ENCODE measurements at regions not wholly inside any gene's neighbourhood (a gene's known extent, or its start where the extent isn't known, plus 50 kb on each side); places are given as distances from the start of the nearest gene placed in this dataset.

DNA sequence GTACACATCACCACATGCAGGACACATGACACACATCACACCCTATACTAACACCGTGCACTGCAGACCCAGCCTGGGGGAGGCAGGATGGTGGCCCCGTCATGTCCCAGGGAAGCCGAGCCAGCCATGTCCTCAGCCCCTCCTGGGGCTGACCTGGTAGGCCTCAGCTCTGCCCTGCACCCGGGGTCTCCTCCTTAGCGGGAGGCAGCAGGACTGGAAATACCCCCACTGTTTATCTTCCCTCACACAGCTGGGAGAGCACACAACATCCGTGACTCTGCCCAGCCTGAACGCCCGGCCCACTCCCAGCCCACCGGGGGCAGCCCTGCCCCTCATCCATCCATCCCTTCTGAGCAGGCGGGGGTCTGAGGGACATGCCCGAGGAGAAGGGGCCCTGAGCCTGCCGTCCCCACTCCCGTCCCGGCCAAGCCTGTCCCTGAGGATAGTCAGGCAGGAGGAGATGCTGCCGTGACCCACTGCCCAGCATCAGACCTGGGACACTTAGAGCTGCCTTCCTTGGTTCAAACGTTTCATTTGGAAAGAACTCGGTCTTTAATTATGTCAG is 945.0 kb downstream of the BRD1 start:
- no peak for DNase-seq

DNA sequence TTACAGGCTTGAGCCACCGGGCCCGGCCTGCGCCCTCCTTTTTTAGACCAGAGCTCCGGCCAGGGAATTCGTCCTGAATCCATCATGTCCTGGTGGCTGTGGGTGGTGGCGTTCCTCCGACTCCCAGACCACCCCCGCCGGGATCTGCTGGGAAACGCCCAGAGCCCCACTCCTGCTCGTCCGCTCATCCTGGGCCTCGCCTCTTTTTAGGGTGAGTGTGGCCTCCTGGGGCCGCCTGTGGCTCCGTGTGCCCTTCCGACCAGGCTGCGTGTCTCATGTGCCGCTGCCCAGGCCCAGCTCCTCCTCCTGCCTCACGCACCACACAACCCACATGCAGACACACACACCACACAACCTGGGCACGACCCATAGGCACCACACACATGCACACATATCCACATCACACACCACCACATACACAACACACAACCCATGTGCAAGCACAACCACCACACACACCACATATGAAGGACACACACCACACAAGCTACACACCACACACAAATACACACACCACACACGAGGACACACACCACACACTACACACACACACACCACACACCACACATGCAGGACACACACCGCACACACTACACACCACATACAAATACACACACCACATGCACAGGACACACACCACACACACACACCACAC is 946.2 kb downstream of the BRD1 start:
- DNase-seq, result no peak

DNA sequence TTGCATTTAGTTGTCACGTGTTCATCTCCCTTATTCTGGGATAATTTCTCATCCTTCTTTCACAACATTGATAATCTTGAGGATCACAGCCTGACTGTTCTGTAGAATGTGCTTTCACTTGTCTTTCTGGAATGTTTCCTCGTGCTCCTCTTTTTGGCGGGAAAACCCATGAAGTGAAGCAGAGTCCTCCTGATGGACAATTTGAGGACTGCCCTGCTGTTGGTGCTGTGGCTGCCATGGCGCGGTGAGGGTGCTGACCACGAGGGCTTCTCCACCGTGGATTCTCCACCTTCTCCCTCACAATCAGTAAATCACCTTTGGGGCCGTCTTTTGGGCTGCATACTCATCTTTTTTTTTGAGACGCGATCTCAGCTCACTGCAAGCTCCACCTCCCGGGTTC is 946.9 kb downstream of the BRD1 start:
- no peak for DNase-seq

DNA sequence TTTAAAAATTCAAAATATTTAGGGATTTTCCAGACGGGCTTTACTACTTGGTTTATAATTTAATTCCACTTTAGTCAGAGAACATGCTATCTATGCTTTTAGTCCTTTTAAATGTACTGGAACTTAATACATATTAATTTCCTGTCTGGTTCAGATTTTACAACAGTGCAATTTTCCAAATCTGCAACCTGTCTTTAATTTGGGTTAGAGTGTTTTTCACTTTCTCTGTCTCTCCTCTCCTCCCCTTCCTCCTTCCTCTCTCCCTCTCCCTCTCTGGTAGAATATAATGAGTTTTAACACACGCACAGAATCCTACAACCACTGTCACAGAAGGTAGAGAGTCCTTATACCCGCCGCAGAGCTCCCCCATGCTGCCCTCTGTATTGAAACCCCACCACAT is 950.7 kb downstream of the BRD1 start:
- DNase-seq, result no peak

DNA sequence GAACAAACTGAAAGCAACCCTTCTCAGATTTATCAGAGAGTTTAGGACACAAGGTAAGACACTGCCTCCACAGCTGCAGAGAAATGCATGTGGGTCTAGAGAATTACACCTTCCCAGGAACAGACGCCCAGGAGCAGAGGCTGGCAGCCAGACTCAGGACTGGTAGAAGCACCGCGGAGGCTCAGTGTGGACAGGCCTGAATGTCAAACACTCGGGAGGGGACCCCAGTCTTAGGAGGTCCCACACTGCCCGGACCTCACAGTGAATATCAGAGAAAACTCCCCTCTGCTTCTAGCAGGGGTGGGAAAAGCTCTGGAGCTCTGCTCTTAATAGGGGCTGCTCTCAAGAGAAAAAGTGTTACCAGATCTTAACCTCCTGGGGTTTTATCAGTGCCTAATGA is 952.7 kb downstream of the BRD1 start:
- no peak for DNase-seq

DNA sequence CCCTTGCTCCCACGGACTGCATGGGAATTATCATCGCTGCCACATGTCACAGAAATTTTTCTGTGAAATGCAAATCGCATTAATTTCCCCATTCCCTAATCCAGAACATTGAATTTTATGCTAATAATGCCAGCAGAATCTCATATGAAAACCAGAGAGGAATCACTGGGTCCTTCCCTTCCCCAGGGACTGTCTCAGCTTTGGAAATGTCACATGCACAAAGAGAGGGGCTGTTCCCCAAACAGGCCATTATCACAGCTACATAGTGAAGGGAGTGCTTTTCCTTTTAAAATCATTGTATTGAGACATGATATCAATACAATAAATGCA is 954.5 kb downstream of the BRD1 start:
- no peak for DNase-seq

DNA sequence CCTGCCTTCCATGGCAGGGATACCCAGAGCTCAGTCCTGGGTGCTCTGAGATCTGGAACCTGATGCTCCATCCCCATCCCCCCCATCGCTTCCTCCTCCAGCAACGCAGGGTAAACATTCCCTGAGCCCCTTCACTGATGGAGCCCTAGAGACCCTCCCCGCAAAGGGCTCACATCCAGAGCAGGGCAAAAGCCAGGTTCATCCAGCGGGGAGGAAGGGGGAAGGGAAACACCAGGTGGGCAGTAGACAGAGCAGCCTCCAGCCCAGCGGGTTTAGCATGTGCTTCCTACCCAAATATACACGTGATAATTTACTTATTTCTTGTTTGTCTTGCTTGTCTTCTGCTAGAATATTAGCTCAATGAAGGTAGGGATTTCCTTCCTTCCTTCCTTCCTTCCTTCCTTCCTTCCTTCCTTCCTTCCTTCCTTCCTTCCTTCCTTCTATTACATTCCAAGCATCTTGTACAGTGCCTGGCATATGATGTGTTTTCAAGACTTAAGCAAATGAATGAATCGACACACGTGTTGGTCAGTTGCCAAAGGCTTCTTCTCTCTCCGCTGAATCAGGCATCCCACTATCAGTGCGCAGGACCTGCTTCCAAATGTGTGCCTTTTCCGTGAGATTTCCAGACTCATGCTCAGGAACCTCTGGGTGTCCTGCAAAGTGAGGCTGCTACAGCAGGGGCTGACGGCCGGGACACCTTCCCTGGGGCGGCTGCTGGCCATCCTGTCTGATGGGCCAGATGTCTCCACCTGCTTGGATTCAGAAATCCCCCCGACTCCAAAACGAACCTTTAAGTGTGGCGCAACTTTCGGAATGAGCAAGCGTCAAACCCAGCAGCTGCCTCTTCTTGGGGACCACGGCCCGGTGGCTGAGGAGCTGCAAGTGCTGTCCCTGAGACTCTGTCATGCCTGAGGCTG is 955.1 kb downstream of the BRD1 start:
- no peak for DNase-seq

DNA sequence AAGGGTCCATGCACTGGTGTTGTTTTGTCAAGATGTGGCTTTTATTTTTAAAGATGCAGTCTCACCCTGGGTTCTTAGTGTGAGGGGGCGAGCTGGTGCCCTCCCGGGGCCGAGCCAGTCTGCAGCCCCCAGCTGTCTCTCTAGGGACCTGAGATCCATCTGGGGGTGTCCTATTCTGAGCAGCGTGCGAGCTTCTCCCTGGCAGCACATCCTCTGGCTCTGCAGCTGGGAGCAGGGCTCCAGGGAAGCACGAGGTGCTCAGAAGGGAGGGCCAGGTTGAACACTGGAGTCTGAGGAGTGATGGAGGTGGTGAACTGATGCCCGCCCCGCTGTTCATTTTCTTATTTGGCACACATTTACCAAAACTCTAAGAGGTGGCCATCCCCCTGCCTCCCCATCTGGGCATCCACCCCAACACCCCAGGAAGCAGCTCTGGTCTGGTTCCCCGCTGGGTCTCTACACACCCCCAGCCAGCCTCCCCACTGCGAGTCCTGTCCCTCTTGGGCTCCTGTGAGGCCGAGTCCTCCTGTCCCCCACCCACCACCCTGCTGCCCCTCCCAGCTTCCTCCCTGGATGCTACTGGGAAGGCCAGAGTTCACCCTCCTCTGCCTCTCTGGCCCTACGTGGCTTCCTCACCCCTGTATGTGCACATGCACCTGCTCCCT is 956.4 kb downstream of the BRD1 start:
- no peak for DNase-seq

DNA sequence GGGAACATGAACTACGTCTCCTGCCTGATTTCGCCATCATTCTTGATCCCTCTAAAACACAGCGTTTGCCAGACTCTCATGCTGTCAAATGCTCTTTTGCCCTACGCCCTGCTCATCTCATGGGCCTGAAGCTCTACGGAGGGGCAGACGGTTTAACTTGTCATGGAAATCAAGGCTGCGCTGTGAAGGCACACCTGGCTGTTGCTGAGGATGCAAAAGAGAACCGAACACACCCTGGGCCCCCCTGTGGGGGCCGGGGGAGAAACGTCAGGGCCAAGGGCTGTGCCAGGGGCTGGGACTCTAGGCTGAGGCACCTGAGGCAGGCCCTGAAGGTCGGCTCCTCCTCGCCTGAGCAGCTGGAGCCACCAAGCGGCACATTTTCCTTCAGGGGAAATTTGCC is 957.2 kb downstream of the BRD1 start:
- no peak for DNase-seq

DNA sequence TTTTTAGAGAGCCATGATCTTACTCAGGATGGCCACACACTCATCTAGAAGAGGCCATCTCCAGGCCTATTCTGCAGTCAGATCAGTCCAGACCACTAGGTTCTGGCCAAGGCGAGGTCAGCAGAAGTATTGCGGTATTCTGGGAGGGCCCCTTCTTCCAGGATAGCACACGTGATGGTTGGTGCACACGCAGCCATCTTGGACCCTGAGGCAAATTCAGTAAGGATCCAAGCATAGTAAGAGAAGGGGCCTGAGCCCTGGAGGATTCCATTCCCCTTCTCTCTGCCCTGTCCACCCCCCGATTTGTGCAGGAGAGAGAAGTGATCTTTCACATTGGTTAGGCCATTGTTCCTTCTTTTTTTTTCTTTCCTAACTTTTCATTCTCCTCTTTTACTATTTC is 957.9 kb downstream of the BRD1 start:
- DNase-seq, result no peak

DNA sequence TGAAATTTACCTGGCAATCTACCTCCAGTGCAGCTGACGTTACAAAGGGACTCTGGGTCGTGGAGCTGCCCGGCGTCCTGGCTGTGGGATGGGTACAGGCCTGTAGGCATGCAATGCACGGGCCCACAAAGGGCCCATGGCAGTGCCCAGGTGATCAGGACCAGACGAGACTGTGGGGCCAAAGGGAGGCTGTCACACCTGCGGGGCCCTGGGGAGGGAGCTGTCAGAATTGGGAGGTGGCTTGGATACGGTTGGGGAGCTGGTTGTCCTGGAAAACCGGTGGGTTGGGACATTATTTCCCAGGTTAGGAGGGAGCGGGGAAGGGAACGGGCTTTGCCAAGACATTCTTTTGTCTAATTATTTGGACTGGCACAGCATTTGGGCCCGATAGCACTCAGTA is 958.5 kb downstream of the BRD1 start:
- no peak for DNase-seq

DNA sequence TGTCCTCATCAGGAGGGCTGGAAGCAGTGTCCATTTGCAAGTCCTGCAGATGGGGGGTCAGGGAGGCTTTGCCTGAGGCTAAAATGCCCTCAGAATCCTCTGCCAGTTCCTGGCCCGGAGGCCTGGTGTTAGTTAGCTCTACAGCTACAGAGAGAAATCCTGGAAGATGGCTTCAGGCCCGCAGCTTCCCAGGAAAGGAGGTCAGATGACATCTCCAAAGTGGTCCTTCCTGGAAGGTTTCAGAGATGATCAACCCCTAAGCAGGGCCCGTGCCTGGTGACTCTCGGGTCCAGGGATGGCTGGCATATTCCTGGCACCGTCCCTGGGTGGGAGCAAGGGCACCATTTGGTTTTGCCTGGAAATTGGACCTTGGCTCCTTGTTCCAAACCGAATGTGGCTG is 959.1 kb downstream of the BRD1 start:
- no peak for DNase-seq

DNA sequence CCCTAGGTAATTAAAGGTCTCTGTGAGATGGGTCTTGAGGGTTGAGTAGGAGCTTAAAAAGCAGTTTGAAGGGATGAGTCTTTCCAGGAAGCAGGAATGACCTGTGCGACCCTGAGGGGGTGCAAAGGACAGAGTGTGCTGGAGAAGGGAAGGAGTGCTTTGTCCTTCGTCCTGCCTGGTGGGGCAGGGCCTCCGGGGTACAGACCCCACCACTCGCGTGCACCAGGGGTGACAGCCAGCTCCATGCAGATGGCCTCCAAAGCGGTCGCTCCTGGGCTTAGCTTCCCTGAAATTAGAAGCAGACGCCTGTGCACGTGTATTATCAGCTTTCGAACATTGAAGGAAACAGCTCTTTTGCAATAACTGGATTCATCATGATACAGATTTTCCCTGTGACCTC is 959.8 kb downstream of the BRD1 start:
- DNase-seq, result no peak

DNA sequence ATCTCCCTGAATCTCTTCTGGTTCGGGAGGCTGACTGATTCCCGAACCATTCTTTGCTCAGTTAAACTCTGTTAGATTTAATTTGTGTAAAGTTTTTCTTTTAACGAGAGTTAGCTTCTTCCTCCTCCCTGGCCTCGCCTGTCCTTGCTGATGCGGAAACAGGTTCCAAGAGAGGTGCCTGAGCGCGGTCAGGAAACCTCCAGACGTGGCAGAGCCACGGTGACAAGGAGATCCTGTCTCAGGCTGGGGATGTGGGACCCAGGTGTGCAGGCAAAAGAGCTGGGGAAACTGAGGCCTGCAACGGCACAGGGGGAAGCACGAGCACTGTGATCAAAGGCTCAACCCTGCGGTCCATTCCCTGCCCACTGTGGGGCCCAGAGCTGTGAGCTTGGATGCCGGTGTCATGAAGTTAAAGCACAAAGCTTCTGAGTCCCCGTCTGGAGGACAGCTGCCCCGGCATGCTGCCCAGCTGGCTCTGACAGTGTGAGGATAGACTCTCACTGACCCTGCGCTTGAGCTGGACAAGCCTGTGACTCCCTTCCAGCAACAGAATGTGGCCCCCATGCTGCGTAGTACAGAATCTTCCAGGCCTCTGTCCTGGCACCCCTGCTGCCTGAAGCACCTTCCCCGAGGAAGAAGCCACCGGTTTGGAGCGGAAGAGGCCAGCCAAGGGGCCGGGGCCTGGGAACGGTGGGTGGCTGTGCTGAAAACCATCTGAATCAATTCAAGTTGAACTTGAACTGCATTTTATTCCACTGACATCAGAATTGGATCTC is 960.6 kb downstream of the BRD1 start:
- DNase-seq, result no peak

DNA sequence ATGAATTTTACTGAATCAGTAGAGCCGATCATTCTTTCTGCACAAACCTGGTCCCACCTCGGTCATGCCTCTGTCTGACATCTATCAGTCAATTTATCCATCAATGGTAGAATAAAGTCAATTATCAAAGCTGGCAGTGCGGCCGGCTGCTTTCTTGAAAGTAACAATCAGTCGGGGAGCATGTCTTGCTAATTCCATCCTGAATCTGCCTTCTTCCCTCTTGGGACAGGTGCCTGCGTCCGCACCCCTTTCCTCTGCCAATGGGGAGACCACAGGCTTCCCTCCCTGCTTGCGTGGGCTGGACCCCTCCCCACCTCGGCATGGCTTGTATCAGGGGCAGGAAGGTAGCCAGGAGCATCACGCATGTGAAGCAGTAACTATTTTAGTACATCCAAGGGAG is 962.9 kb downstream of the BRD1 start:
- no peak for DNase-seq

DNA sequence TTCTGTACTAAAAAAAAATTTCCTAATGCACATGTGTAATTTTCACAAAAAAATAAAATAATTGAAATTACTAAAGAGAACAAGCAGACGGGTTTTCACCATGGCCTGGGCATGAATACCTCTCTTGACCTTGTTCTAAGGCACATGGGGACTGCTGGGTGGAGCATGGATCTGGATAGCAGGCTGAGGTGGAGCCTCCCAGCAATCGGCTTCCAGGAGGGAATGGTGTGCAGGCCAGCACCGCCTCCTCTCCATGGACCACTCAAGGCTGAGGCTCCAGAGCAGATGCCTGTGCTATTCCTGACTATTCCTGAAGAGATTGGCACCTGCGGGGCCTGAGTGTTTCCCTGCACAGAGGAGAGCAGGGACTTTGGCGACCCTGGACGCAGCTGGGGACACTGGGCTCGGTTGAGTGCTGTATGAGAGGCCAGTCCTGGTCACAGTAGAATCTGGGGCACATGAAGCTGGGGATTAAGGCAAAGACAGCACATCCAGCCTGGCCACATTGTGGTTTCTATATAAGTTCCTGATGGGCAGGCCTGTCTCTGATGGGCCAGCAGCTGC is 963.6 kb downstream of the BRD1 start:
- DNase-seq, result no peak

DNA sequence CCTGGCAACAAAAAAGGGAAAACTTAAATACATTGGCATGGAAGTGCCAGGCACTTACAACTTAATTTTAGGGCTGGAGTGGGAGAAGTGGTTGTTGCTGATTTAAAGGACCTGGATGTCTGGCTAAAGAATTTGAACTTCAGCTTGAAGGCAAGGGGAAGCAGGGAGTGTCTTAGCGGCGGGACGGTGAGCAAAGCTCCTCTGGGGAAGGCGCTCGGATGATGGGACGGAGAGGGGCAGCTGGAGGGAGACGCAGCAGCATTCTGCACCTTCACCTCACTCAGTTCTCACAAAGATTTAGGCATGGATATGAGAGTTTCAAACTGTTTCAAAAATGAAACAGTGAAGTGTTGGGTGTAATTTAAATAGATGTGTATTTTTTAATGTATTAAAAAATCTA is 967.1 kb downstream of the BRD1 start:
- DNase-seq, result no peak

DNA sequence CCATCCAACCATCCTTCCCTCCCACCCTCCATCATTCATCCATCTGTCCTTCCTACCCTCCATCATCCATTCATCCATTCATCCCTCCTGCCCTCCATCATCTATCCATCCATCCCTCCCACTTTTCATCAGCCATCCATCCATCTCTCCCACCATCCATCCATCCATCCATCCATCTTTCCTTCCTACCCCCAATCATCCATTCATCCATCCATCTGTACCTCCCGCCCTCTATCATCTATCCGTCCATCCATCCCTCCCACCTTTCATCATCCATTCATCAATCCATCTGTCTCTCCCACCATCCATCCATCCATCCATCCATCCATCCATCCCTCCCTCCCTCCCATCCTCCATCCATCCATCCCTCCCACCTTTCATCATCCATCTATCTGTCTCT is 968.8 kb downstream of the BRD1 start:
- no peak for DNase-seq

DNA sequence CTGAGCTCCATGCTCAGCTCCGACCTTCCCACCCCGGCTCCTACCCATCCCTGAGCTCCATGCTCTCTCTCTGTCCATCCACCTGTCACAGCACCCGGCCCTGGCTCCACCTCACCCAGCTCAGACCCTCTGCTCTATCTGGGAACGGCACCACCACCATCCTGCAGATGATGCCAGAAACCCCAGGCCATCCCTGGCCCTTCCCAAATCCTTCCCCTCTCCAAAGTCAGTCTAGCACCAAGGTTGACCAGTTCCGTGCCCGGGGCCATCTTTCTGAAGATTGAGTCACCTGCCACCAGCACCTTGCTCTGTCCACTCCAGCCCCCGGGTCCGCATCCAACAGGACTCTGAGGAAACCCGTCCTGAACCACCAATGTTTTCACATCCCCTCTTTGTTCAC is 969.6 kb downstream of the BRD1 start:
- DNase-seq, result no peak

DNA sequence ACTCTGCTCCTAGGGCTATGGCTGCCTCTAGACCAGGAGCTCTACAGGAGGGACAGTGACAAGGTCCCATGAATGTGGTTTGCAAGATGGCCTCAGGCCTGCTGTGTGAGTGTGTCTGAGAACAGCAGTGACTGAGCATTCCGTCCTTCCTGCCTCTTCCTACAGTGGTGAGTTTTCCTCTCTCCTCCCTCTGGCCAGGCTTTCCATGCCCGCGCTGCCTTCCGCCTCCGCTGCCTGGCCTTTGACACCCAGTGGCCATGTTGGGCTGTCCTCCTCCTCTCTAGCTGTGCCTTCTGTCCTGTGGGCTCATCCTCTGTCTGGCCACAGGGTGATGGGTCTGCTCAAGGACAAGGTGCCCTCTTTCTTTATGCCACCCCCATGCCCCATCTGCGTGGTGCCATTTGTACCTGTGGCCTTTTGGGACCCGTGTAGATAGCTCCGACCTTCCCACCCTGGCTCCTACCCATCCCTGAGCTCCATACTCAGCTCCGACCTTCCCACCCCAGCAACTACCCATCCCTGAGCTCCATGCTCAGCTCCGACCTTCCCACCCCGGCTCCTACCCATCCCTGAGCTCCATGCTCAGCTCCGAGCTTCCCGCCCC is 970.4 kb downstream of the BRD1 start:
- no peak for DNase-seq

DNA sequence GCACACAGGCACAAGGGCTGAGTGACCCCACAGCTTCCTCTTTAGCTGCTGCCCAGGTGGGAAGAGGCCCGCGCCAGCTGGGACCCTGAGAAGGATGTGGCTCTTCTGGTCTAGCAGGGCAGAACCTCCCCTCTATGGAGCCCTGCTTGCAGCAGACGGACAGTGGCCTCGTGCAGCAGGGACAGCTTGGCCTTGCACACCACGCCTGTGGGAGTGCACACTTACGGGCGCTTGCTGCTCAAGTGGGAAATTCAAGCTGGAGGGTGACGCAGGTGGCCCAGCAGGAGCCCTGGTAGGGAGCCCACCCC is 971.4 kb downstream of the BRD1 start:
- no peak for DNase-seq

DNA sequence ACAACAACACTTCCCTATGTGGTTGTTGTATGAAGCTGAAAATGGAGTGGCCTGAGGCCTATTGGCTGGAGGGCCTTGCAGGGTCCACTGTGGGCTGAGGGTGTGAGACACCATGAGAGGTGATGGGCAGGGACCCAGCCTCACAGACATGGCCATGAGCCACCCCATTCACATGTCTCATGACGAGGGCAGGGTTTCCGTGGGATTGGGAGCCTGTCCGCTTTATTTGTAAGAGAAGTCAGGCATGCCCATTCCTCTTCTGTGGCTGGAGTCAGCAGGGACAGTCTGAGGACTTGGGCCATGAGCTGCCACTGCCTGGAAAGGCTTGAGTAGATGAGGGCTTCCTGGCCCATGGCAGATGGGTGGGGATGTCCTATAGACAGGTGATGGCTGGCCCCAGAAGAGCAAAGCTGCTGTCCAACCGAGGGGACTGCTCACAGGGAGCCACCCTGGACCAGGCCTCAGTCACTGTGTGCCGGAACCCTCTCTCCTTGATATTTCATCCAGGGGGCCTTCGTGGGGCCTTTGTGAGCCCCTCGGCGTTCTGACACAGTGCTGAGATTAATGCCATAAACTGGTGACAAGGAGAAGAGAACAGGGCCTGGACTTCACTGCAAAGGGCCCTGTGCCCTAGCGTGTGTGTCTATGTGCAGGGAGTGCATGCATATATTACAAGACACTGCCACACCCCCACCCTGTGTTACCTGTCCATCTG is 971.9 kb downstream of the BRD1 start:
- DNase-seq, result no peak
